ENCODE measurements at regions not wholly inside any gene's neighbourhood (a gene's known extent, or its start where the extent isn't known, plus 50 kb on each side); places are given as distances from the start of the nearest gene placed in this dataset.

DNA sequence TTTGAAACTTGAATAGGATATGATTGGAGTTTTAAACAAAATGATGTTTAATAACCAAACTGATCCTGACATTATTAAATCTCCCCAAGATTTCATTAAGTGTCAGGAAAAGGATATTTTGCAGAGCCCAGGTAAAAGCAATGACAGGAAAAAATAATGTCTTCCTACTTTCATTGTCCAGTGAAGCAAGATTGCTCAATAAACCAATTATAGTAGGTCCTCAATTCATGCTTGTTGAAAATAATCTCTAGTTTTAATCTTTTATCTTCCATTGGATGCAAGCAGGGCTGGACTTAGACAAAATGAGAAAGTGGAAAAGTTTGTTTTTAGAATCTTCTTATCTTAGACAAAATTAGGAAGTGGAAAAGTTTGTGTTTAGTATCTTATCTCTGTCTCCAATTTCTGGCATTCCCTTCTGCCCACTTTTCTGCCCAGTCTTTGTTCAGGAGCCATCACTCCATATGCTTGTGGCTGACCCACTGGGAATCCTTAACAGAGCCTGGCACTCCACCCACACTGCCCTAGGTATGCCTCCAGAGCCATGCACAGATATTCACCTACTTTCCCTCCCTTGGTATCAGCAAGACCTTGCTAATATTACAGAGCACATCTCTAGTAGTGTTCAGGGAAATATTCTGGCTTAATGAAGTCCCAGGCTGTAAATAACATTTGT, 57.0 kb upstream of the CARMIL1 start:
- no peak for TF ChIP-seq EZH2phosphoT487 (IDR thresholded peaks at IDR 0.05; ENCODE audit: borderline replicate concordance)
- no peak for TF ChIP-seq CTCF (conservative IDR thresholded peaks at IDR 0.05; ENCODE audit: low read length)

Measured in Loucy (cell line).